ENCODE measurements at regions not wholly inside any gene's neighbourhood (a gene's known extent, or its start where the extent isn't known, plus 50 kb on each side); places are given as distances from the start of the nearest gene placed in this dataset.

- TF ChIP-seq FOXP2 (optimal IDR thresholded peaks at IDR 0.05; ENCODE audit: borderline replicate concordance, extremely low read depth, extremely low read length, insufficient read depth), result no peak
- no peak for TF ChIP-seq POLR2AphosphoS5 (IDR thresholded peaks at IDR 0.05; ENCODE audit: low read depth, low read length)
- TF ChIP-seq TAF1 (IDR thresholded peaks at IDR 0.05; ENCODE audit: borderline replicate concordance, insufficient read depth, low read length), result no peak
- TF ChIP-seq REST (IDR thresholded peaks at IDR 0.05; ENCODE audit: insufficient read depth in 1 of 2, low read depth in 2 of 2, low read length in 2 of 2), result no peak
- TF ChIP-seq SIN3A (IDR thresholded peaks at IDR 0.05; ENCODE audit: borderline replicate concordance, insufficient read depth, low read length), result no peak
These were observed 455.7 kb upstream of the PCDH7 start for GRCh38 chr4:30264465-30264864.

- no peak for TF ChIP-seq POLR2AphosphoS5 (IDR thresholded peaks at IDR 0.05; ENCODE audit: low read depth, low read length)
- TF ChIP-seq TAF1 (IDR thresholded peaks at IDR 0.05; ENCODE audit: borderline replicate concordance, insufficient read depth, low read length), result no peak
- no peak for TF ChIP-seq REST (IDR thresholded peaks at IDR 0.05; ENCODE audit: insufficient read depth in 1 of 2, low read depth in 2 of 2, low read length in 2 of 2)
- TF ChIP-seq FOXP2 (optimal IDR thresholded peaks at IDR 0.05; ENCODE audit: borderline replicate concordance, extremely low read depth, extremely low read length, insufficient read depth), result no peak
- TF ChIP-seq SIN3A (IDR thresholded peaks at IDR 0.05; ENCODE audit: borderline replicate concordance, insufficient read depth, low read length), result no peak
These were observed 454.5 kb upstream of the PCDH7 start for GRCh38 chr4:30265716-30266115.

DNA sequence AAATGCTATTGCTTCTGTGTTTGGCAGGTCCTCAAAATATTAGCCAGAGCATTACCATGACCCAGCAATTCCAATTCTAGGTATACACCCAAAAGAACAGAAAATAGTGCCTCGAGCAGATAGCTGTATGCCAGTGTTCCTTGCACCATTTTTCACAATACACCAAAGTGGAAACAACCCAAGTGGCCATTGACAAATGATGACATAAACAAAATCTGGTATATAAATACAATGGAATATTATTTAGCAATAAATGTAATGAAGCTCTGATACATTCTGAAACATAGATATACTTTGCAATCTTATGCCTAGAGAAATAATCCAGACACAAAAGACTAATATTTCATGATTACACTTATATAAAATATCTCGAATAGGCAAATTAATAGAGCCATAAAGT, 451.8 kb upstream of the PCDH7 start:
- TF ChIP-seq POLR2AphosphoS5 (IDR thresholded peaks at IDR 0.05; ENCODE audit: low read depth, low read length) (no peak), FOXP2 (optimal IDR thresholded peaks at IDR 0.05; ENCODE audit: borderline replicate concordance, extremely low read depth, extremely low read length, insufficient read depth) (no peak), SIN3A (IDR thresholded peaks at IDR 0.05; ENCODE audit: borderline replicate concordance, insufficient read depth, low read length) (no peak)

- TF ChIP-seq SIN3A (IDR thresholded peaks at IDR 0.05; ENCODE audit: borderline replicate concordance, insufficient read depth, low read length) (no peak), FOXP2 (optimal IDR thresholded peaks at IDR 0.05; ENCODE audit: borderline replicate concordance, extremely low read depth, extremely low read length, insufficient read depth) (no peak), TAF1 (IDR thresholded peaks at IDR 0.05; ENCODE audit: borderline replicate concordance, insufficient read depth, low read length) (no peak), POLR2AphosphoS5 (IDR thresholded peaks at IDR 0.05; ENCODE audit: low read depth, low read length) (no peak), REST (IDR thresholded peaks at IDR 0.05; ENCODE audit: insufficient read depth in 1 of 2, low read depth in 2 of 2, low read length in 2 of 2) (no peak)
These were observed 450.3 kb upstream of the PCDH7 start for GRCh38 chr4:30269850-30270249.

- no peak for TF ChIP-seq FOXP2 (optimal IDR thresholded peaks at IDR 0.05; ENCODE audit: borderline replicate concordance, extremely low read depth, extremely low read length, insufficient read depth)
- no peak for TF ChIP-seq SIN3A (IDR thresholded peaks at IDR 0.05; ENCODE audit: borderline replicate concordance, insufficient read depth, low read length)
- no peak for TF ChIP-seq POLR2AphosphoS5 (IDR thresholded peaks at IDR 0.05; ENCODE audit: low read depth, low read length)
- no peak for TF ChIP-seq REST (IDR thresholded peaks at IDR 0.05; ENCODE audit: insufficient read depth in 1 of 2, low read depth in 2 of 2, low read length in 2 of 2)
- no peak for TF ChIP-seq TAF1 (IDR thresholded peaks at IDR 0.05; ENCODE audit: borderline replicate concordance, insufficient read depth, low read length)
These were observed 438.2 kb upstream of the PCDH7 start for GRCh38 chr4:30281986-30282385.

All from PFSK-1 (cell line).